ENCODE measurements at regions not wholly inside any gene's neighbourhood (a gene's known extent, or its start where the extent isn't known, plus 50 kb on each side); places are given as distances from the start of the nearest gene placed in this dataset.

GRCh38 chr6:88236612-88237360, 70.6 kb upstream of the CNR1 start:
- H3K27ac ChIP-seq (ENCODE audit: low read depth, low read length), result no peak overlapping the region
- H3K4me3 ChIP-seq (ENCODE audit: insufficient read depth, low read length, poor library complexity, severe bottlenecking), result no peak overlapping the region
- TF ChIP-seq EZH2phosphoT487 (conservative IDR thresholded peaks at IDR 0.05; ENCODE audit: low read length), result no peak
- TF ChIP-seq CTCF (IDR thresholded peaks at IDR 0.05; ENCODE audit: insufficient read depth, low read length, poor library complexity, severe bottlenecking), result no peak
- no peak overlapping the region for H3K9ac ChIP-seq (ENCODE audit: low read length)
- no peak overlapping the region for H2AFZ ChIP-seq (ENCODE audit: low read depth, low read length, severe bottlenecking)
- no peaks in the 10 kb centered on the region for H4K20me1 ChIP-seq (ENCODE audit: low read depth, low read length)
- no peaks in the 10 kb centered on the region for H3F3A ChIP-seq (ENCODE audit: insufficient read depth)
- no peaks in the 10 kb centered on the region for H3K9me2 ChIP-seq (replicated peaks; ENCODE audit: insufficient read depth, low read length)
- H3K27me3 ChIP-seq (ENCODE audit: low read length), result no peaks in the 10 kb centered on the region
- no peaks in the 10 kb centered on the region for H3K79me2 ChIP-seq (ENCODE audit: insufficient read depth, low read length)
- peaks cover 6% of the 10 kb centered on the region; the same call in 1 of the 2 replicates for H3K9me3 ChIP-seq (ENCODE audit: insufficient read depth, low read length)
- no peak overlapping the region for H3K4me2 ChIP-seq (ENCODE audit: low read depth, low read length, poor library complexity, severe bottlenecking)
- no peaks in the 10 kb centered on the region for H3K36me3 ChIP-seq (ENCODE audit: low read length)

- 0 out of 2 replicates have a peak, but pooled peaks cover 4% of the 10 kb centered on the region for H3K36me3 ChIP-seq (ENCODE audit: low read length)
- no peak for TF ChIP-seq EZH2phosphoT487 (conservative IDR thresholded peaks at IDR 0.05; ENCODE audit: low read length)
- no peak for TF ChIP-seq CTCF (IDR thresholded peaks at IDR 0.05; ENCODE audit: insufficient read depth, low read length, poor library complexity, severe bottlenecking)
- no peak overlapping the region for H3K4me3 ChIP-seq (ENCODE audit: insufficient read depth, low read length, poor library complexity, severe bottlenecking)
- H3K79me2 ChIP-seq (ENCODE audit: insufficient read depth, low read length), result no peaks in the 10 kb centered on the region
- H3K4me2 ChIP-seq (ENCODE audit: low read depth, low read length, poor library complexity, severe bottlenecking), result no peak overlapping the region
- H2AFZ ChIP-seq (ENCODE audit: low read depth, low read length, severe bottlenecking), result no peak overlapping the region
- no peak overlapping the region for H3K9ac ChIP-seq (ENCODE audit: low read length)
- H3K27me3 ChIP-seq (ENCODE audit: low read length), result no peaks in the 10 kb centered on the region
- H3K9me2 ChIP-seq (replicated peaks; ENCODE audit: insufficient read depth, low read length), result no peaks in the 10 kb centered on the region
- H3F3A ChIP-seq (ENCODE audit: insufficient read depth), result no peaks in the 10 kb centered on the region
- peaks cover 20% of the 10 kb centered on the region; the same call in 1 of the 2 replicates for H3K9me3 ChIP-seq (ENCODE audit: insufficient read depth, low read length)
- no peak overlapping the region for H3K27ac ChIP-seq (ENCODE audit: low read depth, low read length)
- no peaks in the 10 kb centered on the region for H4K20me1 ChIP-seq (ENCODE audit: low read depth, low read length)
These were observed 66.6 kb upstream of the CNR1 start for GRCh38 chr6:88232753-88233152.

- Histone ChIP-seq H3F3A (ENCODE audit: insufficient read depth) (no peaks in the 10 kb centered on the region), H3K36me3 (ENCODE audit: low read length) (no peaks in the 10 kb centered on the region), H3K27me3 (ENCODE audit: low read length) (no peaks in the 10 kb centered on the region), H3K9me3 (ENCODE audit: insufficient read depth, low read length) (no peaks in the 10 kb centered on the region), H3K4me2 (ENCODE audit: low read depth, low read length, poor library complexity, severe bottlenecking) (no peak overlapping the region), H3K9ac (ENCODE audit: low read length) (no peak overlapping the region), H3K27ac (ENCODE audit: low read depth, low read length) (no peak overlapping the region), H4K20me1 (ENCODE audit: low read depth, low read length) (no peaks in the 10 kb centered on the region), H2AFZ (ENCODE audit: low read depth, low read length, severe bottlenecking) (no peak overlapping the region), H3K9me2 (replicated peaks; ENCODE audit: insufficient read depth, low read length) (no peaks in the 10 kb centered on the region), H3K79me2 (ENCODE audit: insufficient read depth, low read length) (no peaks in the 10 kb centered on the region), H3K4me3 (ENCODE audit: insufficient read depth, low read length, poor library complexity, severe bottlenecking) (no peak overlapping the region)
- no peak for TF ChIP-seq EZH2phosphoT487 (conservative IDR thresholded peaks at IDR 0.05; ENCODE audit: low read length)
- no peak for TF ChIP-seq CTCF (IDR thresholded peaks at IDR 0.05; ENCODE audit: insufficient read depth, low read length, poor library complexity, severe bottlenecking)
These were observed 57.2 kb upstream of the CNR1 start for GRCh38 chr6:88223298-88223697.
